Stimulated activated CD4-positive, alpha-beta T cell treated with anti-CD3 and anti-CD28 coated beads, Interleukin-12 subunit alpha, Interleukin-12 subunit beta, amount 100 ng/mL, for 48 hours (primary cell): ENCODE measurements at regions not wholly inside any gene's neighbourhood (a gene's known extent, or its start where the extent isn't known, plus 50 kb on each side); places are given as distances from the start of the nearest gene placed in this dataset.

Experiments used
- DNase-seq, 3 donors: peaks; one replicate each; pipeline ENCODE4 v3.0.0-alpha.2; 2020; ENCODE audit warnings: low read depth in 2 of 3, low spot score in 1 of 3

GRCh38 chr5:101935086-101935485 lies 361.0 kb downstream of the SLCO4C1 start:
- no peak for DNase-seq

- no peak for DNase-seq
Measured at GRCh38 chr5:101932599-101932998, 363.5 kb downstream of the SLCO4C1 start.

- DNase-seq: no peak
Measured at GRCh38 chr5:101929628-101930027, 366.5 kb downstream of the SLCO4C1 start.

GRCh38 chr5:101917166-101917565 lies 378.9 kb downstream of the SLCO4C1 start:
- DNase-seq: no peak

GRCh38 chr5:101915554-101915953 lies 380.5 kb downstream of the SLCO4C1 start:
- DNase-seq: no peak

GRCh38 chr5:101904736-101905135 lies 391.3 kb downstream of the SLCO4C1 start:
- no peak for DNase-seq

GRCh38 chr5:101897914-101898313 lies 398.2 kb downstream of the SLCO4C1 start:
- DNase-seq: no peak

- no peak for DNase-seq
Measured at GRCh38 chr5:101894985-101895384, 401.1 kb downstream of the SLCO4C1 start.

- DNase-seq: no peak
Measured at GRCh38 chr5:101878190-101878589, 417.9 kb downstream of the SLCO4C1 start.

GRCh38 chr5:101877451-101877850 lies 418.6 kb downstream of the SLCO4C1 start:
- no peak for DNase-seq

GRCh38 chr5:101866473-101866872 lies 429.6 kb downstream of the SLCO4C1 start:
- no peak for DNase-seq

GRCh38 chr5:101860563-101860962 lies 435.5 kb downstream of the SLCO4C1 start:
- DNase-seq: no peak

- no peak for DNase-seq
Measured at GRCh38 chr5:101860145-101860544, 435.9 kb downstream of the SLCO4C1 start.

- DNase-seq: no peak
Measured at GRCh38 chr5:101846496-101846895, 449.6 kb downstream of the SLCO4C1 start.

GRCh38 chr5:101843055-101843454 lies 453.0 kb downstream of the SLCO4C1 start:
- DNase-seq: no peak

GRCh38 chr5:101838435-101838834 lies 457.6 kb downstream of the SLCO4C1 start:
- no peak for DNase-seq

GRCh38 chr5:101829255-101829654 lies 466.8 kb downstream of the SLCO4C1 start:
- DNase-seq: no peak

GRCh38 chr5:101811466-101811865 lies 484.6 kb downstream of the SLCO4C1 start:
- no peak for DNase-seq

- DNase-seq: no peak
Measured at GRCh38 chr5:101806410-101806809, 489.7 kb downstream of the SLCO4C1 start.

- no peak for DNase-seq
Measured at GRCh38 chr5:101796427-101796826, 499.7 kb downstream of the SLCO4C1 start.

- DNase-seq: no peak
Measured at GRCh38 chr5:101788797-101789196, 507.3 kb downstream of the SLCO4C1 start.

GRCh38 chr5:101785090-101785489 lies 511.0 kb downstream of the SLCO4C1 start:
- no peak for DNase-seq

GRCh38 chr5:101783241-101784013 lies 512.7 kb downstream of the SLCO4C1 start:
- DNase-seq: no peak
